HG02885 (cell line): ENCODE measurements at regions not wholly inside any gene's neighbourhood (a gene's known extent, or its start where the extent isn't known, plus 50 kb on each side); places are given as distances from the start of the nearest gene placed in this dataset.

ENCODE experiments used
- ATAC-seq: cut with Tn5 transposase; IDR thresholded peaks from one replicate; pipeline ENCODE4 v1.9.1; 2021; ENCODE audit warnings: mild to moderate bottlenecking; ENCODE audit not compliant: unreplicated experiment, poor library complexity

GRCh38 chr11:15609445-15609844 is 494.7 kb downstream of the INSC start:
- no peak for ATAC-seq

GRCh38 chr11:15610881-15611280 is 496.2 kb downstream of the INSC start:
- ATAC-seq: no peak

GRCh38 chr11:15613251-15613650 is 498.5 kb downstream of the INSC start:
- no peak for ATAC-seq

GRCh38 chr11:15613789-15614188 is 499.1 kb downstream of the INSC start:
- no peak for ATAC-seq

- no peak for ATAC-seq
Observed at GRCh38 chr11:15615398-15616096, 500.8 kb downstream of the INSC start.

GRCh38 chr11:15616130-15617105 is 501.7 kb downstream of the INSC start:
- no peak for ATAC-seq

- no peak for ATAC-seq
Observed at GRCh38 chr11:15617126-15617525, 502.4 kb downstream of the INSC start.

GRCh38 chr11:15618583-15619032 is 503.9 kb downstream of the INSC start:
- no peak for ATAC-seq

GRCh38 chr11:15621565-15621964 is 506.8 kb downstream of the INSC start:
- no peak for ATAC-seq

- ATAC-seq: no peak
Observed at GRCh38 chr11:15622231-15622890, 507.6 kb downstream of the INSC start.

- no peak for ATAC-seq
Observed at GRCh38 chr11:15624701-15625100, 510.0 kb downstream of the INSC start.

GRCh38 chr11:15625691-15626090 is 511.0 kb downstream of the INSC start:
- no peak for ATAC-seq

GRCh38 chr11:15627560-15627959 is 512.8 kb downstream of the INSC start:
- ATAC-seq: no peak

- ATAC-seq: no peak
Observed at GRCh38 chr11:15629690-15630321, 515.1 kb downstream of the INSC start.

- ATAC-seq: no peak
Observed at GRCh38 chr11:15630896-15631295, 516.2 kb downstream of the INSC start.

- ATAC-seq: no peak
Observed at GRCh38 chr11:15635521-15635920, 520.8 kb downstream of the INSC start.

- ATAC-seq: no peak
Observed at GRCh38 chr11:15636521-15637089, 521.9 kb downstream of the INSC start.

GRCh38 chr11:15638386-15638787 is 523.7 kb downstream of the INSC start:
- ATAC-seq: no peak

GRCh38 chr11:15640318-15640717 is 525.6 kb downstream of the INSC start:
- no peak for ATAC-seq
